H9 (cell line): ENCODE measurements at regions not wholly inside any gene's neighbourhood (a gene's known extent, or its start where the extent isn't known, plus 50 kb on each side); places are given as distances from the start of the nearest gene placed in this dataset.

Experiments
- DNase-seq: peaks from one replicate; pipeline ENCODE4 v3.0.0-alpha.2; 2017
- H2AFZ ChIP-seq: one replicate; pipeline ENCODE4 v1.6.1; 2013; ENCODE audit warnings: mild to moderate bottlenecking, low read length, control low read depth, moderate library complexity
- H2AK5ac ChIP-seq: 2 replicates; pipeline ENCODE4 v1.6.1; 2013; ENCODE audit warnings: low read length, control low read depth, mixed read lengths; ENCODE audit not compliant: insufficient read length
- H2BK120ac ChIP-seq: one replicate; pipeline ENCODE4 v1.6.1; 2013; ENCODE audit warnings: low read depth, mild to moderate bottlenecking, low read length, control low read depth, inconsistent platforms; ENCODE audit not compliant: poor library complexity, severe bottlenecking
- H2BK12ac ChIP-seq: 2 replicates; pipeline ENCODE4 v1.6.1; 2013; ENCODE audit warnings: low read length, control low read depth, mixed read lengths, low read depth; ENCODE audit not compliant: insufficient read length
- H2BK15ac ChIP-seq: 2 replicates; pipeline ENCODE4 v1.6.1; 2013; ENCODE audit warnings: low read depth, low read length, control low read depth
- H2BK20ac ChIP-seq: one replicate; pipeline ENCODE4 v1.6.1; 2013; ENCODE audit warnings: low read depth, mild to moderate bottlenecking, low read length, control low read depth, inconsistent platforms; ENCODE audit not compliant: poor library complexity, severe bottlenecking
- H2BK5ac ChIP-seq: 2 replicates; pipeline ENCODE4 v1.6.1; 2013; ENCODE audit warnings: low read length, control low read depth, mixed read lengths; ENCODE audit not compliant: insufficient read length
- H3K14ac ChIP-seq: 2 replicates; pipeline ENCODE4 v1.6.1; 2013; ENCODE audit warnings: low read length, control low read depth; ENCODE audit not compliant: insufficient read depth
- H3K18ac ChIP-seq: 2 replicates; pipeline ENCODE4 v1.6.1; 2013; ENCODE audit warnings: low read depth, mild to moderate bottlenecking, mixed read lengths, low read length, control low read depth; ENCODE audit not compliant: insufficient read length
- H3K23ac ChIP-seq: 2 replicates; pipeline ENCODE4 v1.6.1; 2013; ENCODE audit warnings: low read length, control low read depth, mixed read lengths, low read depth; ENCODE audit not compliant: insufficient read length
- H3K23me2 ChIP-seq: 2 replicates; pipeline ENCODE4 v1.6.1; 2013; ENCODE audit warnings: low read depth, mild to moderate bottlenecking, mixed read lengths, low read length, control low read depth; ENCODE audit not compliant: insufficient read length, poor library complexity, severe bottlenecking
- H3K27ac ChIP-seq: 2 replicates; pipeline ENCODE4 v1.5.1; 2013; ENCODE audit warnings: low read length, control low read depth, mixed read lengths, low read depth; ENCODE audit not compliant: insufficient read length
- H3K27me3 ChIP-seq: 2 replicates; pipeline ENCODE4 v1.6.1; 2013; ENCODE audit warnings: low read length, control low read depth, inconsistent platforms; ENCODE audit not compliant: insufficient read depth
- H3K4ac ChIP-seq: 2 replicates; pipeline ENCODE4 v1.6.1; 2013; ENCODE audit warnings: low read depth, mild to moderate bottlenecking, control low read depth, inconsistent platforms, low read length, moderate library complexity
- H3K4me1 ChIP-seq: 2 replicates; pipeline ENCODE4 v1.6.1; 2013; ENCODE audit warnings: low read length, control low read depth, inconsistent platforms; ENCODE audit not compliant: insufficient read depth
- H3K4me2 ChIP-seq: 2 replicates; pipeline ENCODE4 v1.6.1; 2013; ENCODE audit warnings: low read length, control low read depth, mixed read lengths; ENCODE audit not compliant: insufficient read length, insufficient read depth
- H3K56ac ChIP-seq: 2 replicates; pipeline ENCODE4 v1.6.1; 2013; ENCODE audit warnings: low read depth, mild to moderate bottlenecking, mixed read lengths, low read length, control low read depth; ENCODE audit not compliant: insufficient read length
- H3K79me1 ChIP-seq: 2 replicates; pipeline ENCODE4 v1.6.1; 2013; ENCODE audit warnings: low read depth, mild to moderate bottlenecking, moderate library complexity, low read length, control low read depth, inconsistent platforms; ENCODE audit not compliant: insufficient read depth, poor library complexity, severe bottlenecking
- H3K79me2 ChIP-seq: 2 replicates; pipeline ENCODE4 v1.6.1; 2013; ENCODE audit warnings: low read length, control low read depth, inconsistent platforms; ENCODE audit not compliant: insufficient read depth
- H3K9ac ChIP-seq: 2 replicates; pipeline ENCODE4 v1.6.1; 2013; ENCODE audit warnings: low read length, control low read depth, mixed read lengths; ENCODE audit not compliant: insufficient read length; ENCODE audit errors: extremely low read depth
- H3K9me3 ChIP-seq: one replicate; pipeline ENCODE4 v1.6.1; 2013; ENCODE audit warnings: low read depth, low read length, inconsistent platforms; ENCODE audit not compliant: control insufficient read depth
- H3T11ph ChIP-seq: one replicate; pipeline ENCODE4 v1.6.1; 2013; ENCODE audit warnings: mild to moderate bottlenecking, low read length, control low read depth, inconsistent platforms
- H4K20me1 ChIP-seq: one replicate; pipeline ENCODE4 v1.6.1; 2013; ENCODE audit not compliant: control insufficient read depth, insufficient read length, insufficient read depth
- H4K5ac ChIP-seq: 2 replicates; pipeline ENCODE4 v1.6.1; 2013; ENCODE audit warnings: low read depth, mild to moderate bottlenecking, mixed read lengths, low read length, control low read depth; ENCODE audit not compliant: insufficient read length
- H4K8ac ChIP-seq: replicated peaks from 2 replicates; pipeline ENCODE4 v1.6.1; 2013; ENCODE audit warnings: low read length, control low read depth, mixed read lengths, low read depth; ENCODE audit not compliant: insufficient read length
- H4K91ac ChIP-seq: 2 replicates; pipeline ENCODE4 v1.6.1; 2013; ENCODE audit warnings: low read depth, mild to moderate bottlenecking, moderate library complexity, mixed read lengths, low read length, control low read depth; ENCODE audit not compliant: insufficient read length
- H3K27ac Mint-ChIP-seq, 3 experiments: 2 replicates in 2 of 3; 3 replicates in 1 of 3; pipeline ENCODE4 v1.8.0; 2020 to 2021; ENCODE audit warnings: mixed read lengths in 3 of 3, mild to moderate bottlenecking in 1 of 3, moderate library complexity in 1 of 3
- H3K27me3 Mint-ChIP-seq: 2 replicates; pipeline ENCODE4 v1.8.0; 2021; ENCODE audit warnings: low read depth, mild to moderate bottlenecking, moderate library complexity, mixed read lengths
- H3K36me3 Mint-ChIP-seq, 3 experiments: 2 replicates in 2 of 3; 3 replicates in 1 of 3; pipeline ENCODE4 v1.8.0; 2020 to 2021; ENCODE audit warnings: low read depth in 3 of 3, mixed read lengths in 3 of 3; ENCODE audit not compliant: insufficient read depth in 1 of 3
- H3K4me1 Mint-ChIP-seq, 2 experiments: 2 replicates each; pipeline ENCODE4 v1.8.0; 2020; ENCODE audit warnings: mixed read lengths in 2 of 2
- H3K4me3 Mint-ChIP-seq, 2 experiments: 2 replicates in 1 of 2; 3 replicates in 1 of 2; pipeline ENCODE4 v1.8.0; 2020 to 2021; ENCODE audit warnings: mild to moderate bottlenecking in 2 of 2, mixed read lengths in 2 of 2, moderate library complexity in 1 of 2
- H3K9me3 Mint-ChIP-seq, 2 experiments: 2 replicates in 1 of 2; 3 replicates in 1 of 2; pipeline ENCODE4 v1.8.0; 2020; ENCODE audit warnings: mild to moderate bottlenecking in 2 of 2, mixed read lengths in 2 of 2, moderate library complexity in 1 of 2
- WGBS: extraction: QIAGEN DNeasy Blood & Tissue Kit; methylation state at CpG from one replicate; pipeline ENCODE4 v1.1.7; 2013; ENCODE audit warnings: missing lambda C conversion rate, low lambda C conversion rate, mixed read lengths; ENCODE audit not compliant: insufficient read length; ENCODE audit errors: extremely low coverage; 5-methylcytosine and 5-hydroxymethylcytosine counted together
- TF ChIP-seq, protein P1 (sequence below): fragments of 200-600 bp; sonication (generic); conservative IDR thresholded peaks from 3 replicates; pipeline ENCODE4 v1.8.0; 2021; ENCODE audit warnings: antibody characterized with exemption, mild to moderate bottlenecking

DNA sequence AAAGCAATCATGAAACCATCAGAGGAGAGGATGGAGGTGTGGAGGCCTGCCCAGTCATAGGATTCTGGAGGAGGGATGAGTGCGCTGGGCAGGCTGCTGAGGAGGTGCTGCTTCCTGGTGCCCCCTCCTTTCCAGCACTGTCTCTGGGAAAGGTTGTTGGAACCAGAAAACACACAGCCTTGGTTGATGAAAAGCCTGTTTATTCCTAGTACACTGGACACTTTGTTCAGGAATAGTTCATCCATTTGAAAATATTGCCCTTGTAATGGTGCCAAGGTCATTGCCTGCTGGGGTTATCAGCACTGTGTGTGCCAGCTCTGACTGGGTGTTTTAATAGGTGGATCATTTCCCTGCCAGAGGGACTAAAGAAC lies 83.7 kb upstream of the ARMC2 start:
- Histone ChIP-seq H4K20me1 (no peaks in the 10 kb centered on the region), H4K91ac (no peak overlapping the region), H2BK5ac (no peak overlapping the region), H3K27ac (no peak overlapping the region), H2BK120ac (no peak overlapping the region), H4K5ac (no peak overlapping the region), H4K8ac (no peak overlapping the region), H2BK20ac (no peak overlapping the region), H2BK15ac (no peak overlapping the region), H3K14ac (no peak overlapping the region), H3K9ac (no peak overlapping the region), H3K56ac (no peak overlapping the region), H2AFZ (no peak overlapping the region), H3T11ph (no peak overlapping the region), H3K9me3 (no peaks in the 10 kb centered on the region), H3K4ac (no peak overlapping the region), H3K23me2 (no peaks in the 10 kb centered on the region), H3K4me1 (peaks cover 6% of the 10 kb centered on the region; the same call in 1 of the 2 replicates), H3K23ac (no peak overlapping the region), H2BK12ac (no peak overlapping the region), H3K79me1 (no peaks in the 10 kb centered on the region), H3K18ac (no peak overlapping the region), H3K79me2 (no peaks in the 10 kb centered on the region), H2AK5ac (no peak overlapping the region), H3K27me3 (no peaks in the 10 kb centered on the region), H3K4me2 (no peak overlapping the region)
- H3K4me3 Mint-ChIP-seq = no peak overlapping the region
- DNase-seq = no peak
- H3K27ac Mint-ChIP-seq = no peak overlapping the region
- H3K36me3 Mint-ChIP-seq = no peaks in the 10 kb centered on the region; a peak in 1 of 7 replicates
- no peaks in the 10 kb centered on the region for H3K9me3 Mint-ChIP-seq
- WGBS = no CpG with 5 or more reads among the region's 1 CpG
- TF ChIP-seq, protein P1, sequence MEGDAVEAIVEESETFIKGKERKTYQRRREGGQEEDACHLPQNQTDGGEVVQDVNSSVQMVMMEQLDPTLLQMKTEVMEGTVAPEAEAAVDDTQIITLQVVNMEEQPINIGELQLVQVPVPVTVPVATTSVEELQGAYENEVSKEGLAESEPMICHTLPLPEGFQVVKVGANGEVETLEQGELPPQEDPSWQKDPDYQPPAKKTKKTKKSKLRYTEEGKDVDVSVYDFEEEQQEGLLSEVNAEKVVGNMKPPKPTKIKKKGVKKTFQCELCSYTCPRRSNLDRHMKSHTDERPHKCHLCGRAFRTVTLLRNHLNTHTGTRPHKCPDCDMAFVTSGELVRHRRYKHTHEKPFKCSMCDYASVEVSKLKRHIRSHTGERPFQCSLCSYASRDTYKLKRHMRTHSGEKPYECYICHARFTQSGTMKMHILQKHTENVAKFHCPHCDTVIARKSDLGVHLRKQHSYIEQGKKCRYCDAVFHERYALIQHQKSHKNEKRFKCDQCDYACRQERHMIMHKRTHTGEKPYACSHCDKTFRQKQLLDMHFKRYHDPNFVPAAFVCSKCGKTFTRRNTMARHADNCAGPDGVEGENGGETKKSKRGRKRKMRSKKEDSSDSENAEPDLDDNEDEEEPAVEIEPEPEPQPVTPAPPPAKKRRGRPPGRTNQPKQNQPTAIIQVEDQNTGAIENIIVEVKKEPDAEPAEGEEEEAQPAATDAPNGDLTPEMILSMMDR = no peak
- peaks cover 25% of the 10 kb centered on the region for H3K27me3 Mint-ChIP-seq
- peaks cover 21 to 22% of the 10 kb centered on the region in 2 experiments for H3K4me1 Mint-ChIP-seq
